Skeletal muscle tissue (tissue), 3 donors: ENCODE measurements at regions not wholly inside any gene's neighbourhood (a gene's known extent, or its start where the extent isn't known, plus 50 kb on each side); places are given as distances from the start of the nearest gene placed in this dataset.

ENCODE experiments used
- H3K27ac ChIP-seq: one replicate; pipeline ENCODE4 v1.7.0; 2013; ENCODE audit warnings: mild to moderate bottlenecking, low read depth, low read length, inconsistent platforms
- H3K27me3 ChIP-seq, 3 donors: one replicate each; pipeline ENCODE4 v1.7.0; 2013; ENCODE audit warnings: low read length in 3 of 3; ENCODE audit not compliant: control insufficient read depth in 3 of 3, insufficient read depth in 3 of 3
- H3K36me3 ChIP-seq, 3 donors: one replicate each; pipeline ENCODE4 v1.7.0; 2013; ENCODE audit warnings: low read length in 3 of 3; ENCODE audit not compliant: control insufficient read depth in 3 of 3, insufficient read depth in 3 of 3
- H3K4me1 ChIP-seq, 3 donors: one replicate each; pipeline ENCODE4 v1.7.0; 2013; ENCODE audit warnings: low read length in 3 of 3, mild to moderate bottlenecking in 3 of 3; ENCODE audit not compliant: control insufficient read depth in 3 of 3, insufficient read depth in 3 of 3
- H3K4me3 ChIP-seq, 3 donors: one replicate each; pipeline ENCODE4 v1.7.0; 2013; ENCODE audit warnings: low read length in 3 of 3
- H3K9ac ChIP-seq, 3 donors: one replicate each; pipeline ENCODE4 v1.7.0; 2013; ENCODE audit warnings: low read length in 3 of 3, mild to moderate bottlenecking in 3 of 3, moderate library complexity in 2 of 3, low read depth in 1 of 3
- H3K9me3 ChIP-seq, 3 donors: one replicate each; pipeline ENCODE4 v1.7.0; 2013; ENCODE audit warnings: low read length in 3 of 3; ENCODE audit not compliant: control insufficient read depth in 3 of 3
- donor health status: Osteomylitis.

DNA sequence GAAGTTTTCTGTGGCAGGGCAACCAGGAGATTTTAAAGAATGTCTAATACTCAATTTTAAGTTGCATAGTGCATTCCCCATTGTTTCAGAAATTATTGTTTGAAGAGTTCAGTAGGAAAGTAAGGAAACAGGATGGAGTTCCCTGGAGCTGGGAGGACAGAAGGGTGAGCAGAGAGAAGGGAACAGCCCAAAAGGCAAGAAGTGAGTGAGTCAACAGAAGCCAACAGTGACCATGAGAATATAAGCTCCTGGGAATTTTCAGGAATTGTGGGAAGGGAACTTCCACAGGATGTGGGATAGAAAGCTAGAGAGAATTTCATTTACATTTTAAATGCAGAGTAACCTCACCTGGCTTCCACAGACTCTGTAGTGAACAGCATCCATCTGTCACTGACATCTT, 268.1 kb upstream of the ATP5MC3 start:
- Histone ChIP-seq H3K9ac (no peak overlapping the region), H3K4me3 (no peak overlapping the region), H3K27me3 (peaks cover 0 to 4% (median 0%) of the 10 kb centered on the region in 3 donors), H3K9me3 (no peaks in the 10 kb centered on the region), H3K36me3 (no peaks in the 10 kb centered on the region), H3K27ac (no peak overlapping the region), H3K4me1 (no peaks in the 10 kb centered on the region)

- Histone ChIP-seq H3K4me1 (no peaks in the 10 kb centered on the region), H3K36me3 (no peaks in the 10 kb centered on the region), H3K4me3 (no peak overlapping the region), H3K9ac (no peak overlapping the region), H3K27me3 (peaks cover 3 to 11% (median 7%) of the 10 kb centered on the region in 3 donors), H3K27ac (no peak overlapping the region), H3K9me3 (no peaks in the 10 kb centered on the region)
Measured at GRCh38 chr2:175446201-175446600, 264.7 kb upstream of the ATP5MC3 start.

DNA sequence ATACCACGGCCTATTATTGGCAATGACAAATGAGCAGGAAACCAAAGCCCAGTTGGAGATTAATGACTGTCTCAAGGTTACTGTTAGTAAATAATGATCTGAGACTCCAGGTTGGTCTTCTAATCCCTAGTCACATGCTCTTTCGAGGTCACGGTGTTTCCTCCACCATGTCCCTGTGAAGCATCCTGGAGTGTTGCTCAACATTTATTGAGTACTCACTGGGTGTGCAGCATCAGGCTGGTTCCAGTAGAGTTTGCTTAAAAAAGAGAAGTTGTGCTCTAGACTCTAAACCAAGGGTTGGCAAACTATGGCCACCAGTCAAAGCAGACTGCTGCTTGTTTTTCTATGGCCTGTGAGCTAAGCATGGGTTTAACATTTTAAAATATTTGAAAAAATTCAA, 263.8 kb upstream of the ATP5MC3 start:
- Histone ChIP-seq H3K36me3 (no peaks in the 10 kb centered on the region), H3K27ac (no peak overlapping the region), H3K4me3 (no peak overlapping the region), H3K9ac (no peak overlapping the region), H3K9me3 (no peaks in the 10 kb centered on the region), H3K4me1 (no peaks in the 10 kb centered on the region), H3K27me3 (peaks cover 4 to 11% (median 7%) of the 10 kb centered on the region in 3 donors)

DNA sequence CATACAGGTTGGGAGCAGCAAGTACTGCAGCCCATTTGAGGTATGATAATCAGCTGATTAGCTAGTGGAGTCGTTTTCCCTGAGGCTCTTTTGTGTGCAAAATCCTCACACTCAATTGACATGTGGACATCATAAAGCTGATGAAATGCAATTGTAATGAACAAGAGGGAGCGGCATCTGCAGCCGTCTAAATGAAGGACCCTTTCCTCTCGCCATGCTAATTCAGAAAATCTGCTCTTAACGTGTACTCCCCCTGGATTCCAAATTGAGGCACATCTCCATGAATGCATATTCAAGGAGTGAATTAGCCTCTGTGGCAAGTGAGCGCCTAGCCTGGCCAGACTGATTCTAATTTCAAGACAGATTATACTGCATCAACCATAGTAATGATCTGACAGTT, 260.9 kb upstream of the ATP5MC3 start:
- no peak overlapping the region for H3K4me3 ChIP-seq
- no peak overlapping the region for H3K27ac ChIP-seq
- no peaks in the 10 kb centered on the region for H3K36me3 ChIP-seq
- H3K9ac ChIP-seq, result no peak overlapping the region
- H3K9me3 ChIP-seq, result no peaks in the 10 kb centered on the region
- no peaks in the 10 kb centered on the region for H3K4me1 ChIP-seq
- H3K27me3 ChIP-seq, result peaks cover 4 to 12% (median 7%) of the 10 kb centered on the region in 3 donors

DNA sequence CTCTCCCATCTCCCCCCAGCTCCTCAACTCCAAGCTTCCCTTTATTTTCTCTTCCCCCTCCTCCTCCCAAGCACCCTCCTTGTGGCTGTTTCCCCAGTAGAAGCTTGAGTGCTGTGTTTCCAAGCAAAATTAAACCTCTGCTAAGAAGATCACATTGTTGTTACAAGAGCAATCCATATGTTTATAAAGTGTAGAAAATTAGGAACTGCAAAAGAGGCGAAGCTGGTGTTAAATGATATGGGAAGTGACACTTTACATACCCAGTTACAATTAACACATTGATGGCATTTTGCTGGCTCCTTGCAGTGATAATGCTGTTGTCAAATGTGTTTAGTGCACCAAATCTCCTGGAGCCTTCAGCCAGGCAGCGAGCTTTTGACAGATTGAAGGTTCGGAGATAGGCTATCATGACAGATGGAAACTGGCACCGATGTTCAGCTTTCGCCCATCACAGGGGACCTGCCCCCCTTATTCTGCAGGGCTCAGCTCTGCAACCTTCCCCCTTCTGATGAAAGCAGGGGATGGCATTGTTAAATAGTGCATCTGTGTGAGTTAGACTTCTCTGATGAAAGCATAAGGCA, 259.8 kb upstream of the ATP5MC3 start:
- Histone ChIP-seq H3K36me3 (no peaks in the 10 kb centered on the region), H3K9ac (no peak overlapping the region), H3K27me3 (peaks cover 4 to 12% (median 7%) of the 10 kb centered on the region in 3 donors), H3K4me1 (no peaks in the 10 kb centered on the region), H3K27ac (no peak overlapping the region), H3K4me3 (no peak overlapping the region), H3K9me3 (no peaks in the 10 kb centered on the region)

GRCh38 chr2:175439416-175439815, 257.9 kb upstream of the ATP5MC3 start:
- H3K4me3 ChIP-seq, result no peak overlapping the region
- H3K9me3 ChIP-seq, result no peaks in the 10 kb centered on the region
- no peaks in the 10 kb centered on the region for H3K36me3 ChIP-seq
- no peak overlapping the region for H3K9ac ChIP-seq
- H3K27me3 ChIP-seq, result peaks cover 4 to 12% (median 7%) of the 10 kb centered on the region in 3 donors
- no peaks in the 10 kb centered on the region for H3K4me1 ChIP-seq
- H3K27ac ChIP-seq, result no peak overlapping the region

DNA sequence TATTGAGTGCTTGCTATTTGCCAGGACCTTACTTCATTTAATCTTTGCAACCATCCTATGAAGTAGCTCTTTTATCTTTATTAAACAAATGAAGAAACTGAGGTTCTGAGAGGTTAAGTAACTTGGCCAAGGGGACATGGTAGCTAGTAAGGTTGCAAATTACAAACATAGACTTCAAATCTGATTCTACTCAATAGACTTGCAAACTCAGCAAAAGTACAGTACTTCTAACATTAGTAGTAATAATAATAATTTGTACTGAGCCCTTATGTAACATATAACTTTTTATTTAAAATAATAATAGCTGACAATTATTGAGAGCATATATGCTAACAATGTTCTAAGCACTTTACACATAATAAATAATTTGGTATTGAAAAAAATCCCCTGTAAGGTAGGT, 255.7 kb upstream of the ATP5MC3 start:
- no peak overlapping the region for H3K27ac ChIP-seq
- H3K27me3 ChIP-seq, result peaks cover 0 to 10% (median 4%) of the 10 kb centered on the region in 3 donors

DNA sequence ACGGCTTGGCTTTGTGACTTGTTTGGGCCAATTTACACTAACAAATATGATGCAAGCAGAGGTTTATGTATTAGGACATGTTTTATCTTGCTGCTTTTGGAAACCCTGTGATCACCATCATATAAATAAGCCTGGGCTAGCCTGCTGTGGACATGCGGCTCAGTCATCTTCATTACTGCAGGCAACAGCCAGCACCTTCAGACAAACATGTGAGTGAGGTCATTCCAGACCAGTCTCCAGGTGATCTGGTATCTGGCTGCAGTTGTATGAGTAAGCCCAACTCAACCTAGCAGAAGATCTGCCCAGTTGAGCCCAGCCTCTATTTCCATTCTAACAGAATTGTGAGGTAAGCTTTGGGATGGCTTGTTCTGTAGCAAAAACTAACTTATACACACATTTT, 254.6 kb upstream of the ATP5MC3 start:
- H3K27ac ChIP-seq, result no peak overlapping the region
- peaks cover 0 to 5% (median 0%) of the 10 kb centered on the region in 3 donors for H3K27me3 ChIP-seq

More for the DNA sequence above, 255.7 kb upstream of the ATP5MC3 start:
- H3K36me3 ChIP-seq, result no peaks in the 10 kb centered on the region
- H3K9ac ChIP-seq, result no peak overlapping the region
- no peaks in the 10 kb centered on the region for H3K4me1 ChIP-seq
- no peak overlapping the region for H3K4me3 ChIP-seq
- H3K9me3 ChIP-seq, result no peaks in the 10 kb centered on the region

DNA sequence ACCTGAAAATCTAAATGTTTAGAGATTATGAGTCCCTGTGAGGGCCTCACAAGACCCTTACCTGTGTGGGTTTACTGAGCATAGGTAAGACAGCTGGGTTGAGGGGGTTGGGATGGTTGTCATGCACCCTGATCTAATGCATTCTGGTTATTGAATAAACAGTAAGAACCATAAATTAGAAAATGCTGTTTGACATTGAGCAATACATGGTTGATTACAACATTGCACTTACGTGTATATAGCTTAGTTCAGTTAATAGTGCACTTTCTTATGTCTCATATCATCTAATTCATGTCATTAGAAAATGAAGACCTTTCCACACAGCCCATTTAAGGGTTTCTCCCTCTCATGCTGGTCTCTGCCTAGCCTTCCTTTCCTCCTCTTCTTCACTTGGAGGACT, 253.5 kb upstream of the ATP5MC3 start:
- Histone ChIP-seq H3K9me3 (no peaks in the 10 kb centered on the region), H3K9ac (no peak overlapping the region), H3K4me1 (no peaks in the 10 kb centered on the region), H3K27me3 (peaks cover 0 to 5% (median 0%) of the 10 kb centered on the region in 3 donors), H3K27ac (no peak overlapping the region), H3K4me3 (no peak overlapping the region), H3K36me3 (no peaks in the 10 kb centered on the region)

More for the DNA sequence above, 254.6 kb upstream of the ATP5MC3 start:
- no peak overlapping the region for H3K4me3 ChIP-seq
- no peaks in the 10 kb centered on the region for H3K9me3 ChIP-seq
- H3K36me3 ChIP-seq, result no peaks in the 10 kb centered on the region
- H3K9ac ChIP-seq, result no peak overlapping the region
- no peaks in the 10 kb centered on the region for H3K4me1 ChIP-seq

- H3K27ac ChIP-seq, result no peak overlapping the region
- no peak overlapping the region for H3K9ac ChIP-seq
- no peak overlapping the region for H3K4me3 ChIP-seq
- no peaks in the 10 kb centered on the region for H3K27me3 ChIP-seq
- H3K9me3 ChIP-seq, result peaks cover 0 to 3% (median 0%) of the 10 kb centered on the region in 3 donors
- H3K4me1 ChIP-seq, result no peaks in the 10 kb centered on the region
- no peaks in the 10 kb centered on the region for H3K36me3 ChIP-seq
Measured at GRCh38 chr2:175432793-175433192, 251.3 kb upstream of the ATP5MC3 start.
